ENCODE measurements at regions not wholly inside any gene's neighbourhood (a gene's known extent, or its start where the extent isn't known, plus 50 kb on each side); places are given as distances from the start of the nearest gene placed in this dataset.

GRCh38 chr16:52925143-52925542, 127.6 kb downstream of the CHD9NB start:
- TF ChIP-seq CTCF (CRISPR knock-in tag; IDR thresholded peaks at IDR 0.05) (no peak), ELK4 (CRISPR knock-in tag; IDR thresholded peaks at IDR 0.05; ENCODE audit: borderline replicate concordance) (no peak), U2AF1 (optimal IDR thresholded peaks at IDR 0.05; ENCODE audit: low read depth, low read length) (no peak), NR1H2 (CRISPR knock-in tag; IDR thresholded peaks at IDR 0.05; ENCODE audit: borderline replicate concordance, low read depth) (no peak), TCF12 (IDR thresholded peaks at IDR 0.05) (no peak), TCF12 (CRISPR knock-in tag; IDR thresholded peaks at IDR 0.05) (no peak)
